Neural cell (in vitro differentiated cells): ENCODE measurements at regions not wholly inside any gene's neighbourhood (a gene's known extent, or its start where the extent isn't known, plus 50 kb on each side); places are given as distances from the start of the nearest gene placed in this dataset.

ENCODE experiments used
- EZH2 ChIP-seq: fragments of 200-600, 300-800 bp; shearing (Covaris generic), sonication (generic); IDR thresholded peaks from 2 replicates; pipeline ENCODE4 v1.6.1; 2014; ENCODE audit warnings: antibody characterized with exemption, low read length, borderline replicate concordance, mild to moderate bottlenecking; ENCODE audit not compliant: insufficient read depth, poor library complexity, severe bottlenecking
- MXI1 ChIP-seq: fragments of 450-650 bp; conservative IDR thresholded peaks from 2 replicates; pipeline ENCODE4 v1.6.1; 2014; ENCODE audit warnings: antibody characterized with exemption, mild to moderate bottlenecking; ENCODE audit not compliant: poor library complexity, severe bottlenecking
- TAF1 ChIP-seq: IDR thresholded peaks from 2 replicates; pipeline ENCODE4 v1.6.1; 2012; ENCODE audit warnings: low read depth
- TF ChIP-seq, protein P1 (sequence below): fragments of 450-650 bp; IDR thresholded peaks from 2 replicates; pipeline ENCODE4 v1.5.1; 2014; ENCODE audit warnings: antibody characterized with exemption, mild to moderate bottlenecking, moderate library complexity; ENCODE audit not compliant: poor library complexity, severe bottlenecking

DNA sequence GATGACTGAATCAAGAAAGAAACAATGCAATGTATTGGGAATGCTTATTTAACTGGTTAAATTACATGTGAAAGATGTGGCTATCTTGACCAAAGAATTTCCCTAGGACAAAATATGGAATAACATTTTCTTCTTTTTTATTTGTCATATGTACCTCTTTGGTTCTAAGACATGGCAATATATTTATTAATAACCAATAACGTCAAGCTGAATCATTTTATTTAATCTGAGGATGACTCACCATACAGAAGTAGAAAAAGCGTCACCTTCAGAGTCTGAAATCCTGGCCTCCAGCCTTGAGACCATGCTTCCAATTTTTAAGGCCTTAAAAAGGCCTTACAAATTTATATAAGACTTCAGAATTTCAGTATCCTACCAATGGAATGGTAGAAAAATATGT is 1464.9 kb downstream of the SUCLG1 start:
- TF ChIP-seq EZH2, result no peak
- no peak for TF ChIP-seq TAF1
- TF ChIP-seq MXI1, result no peak
- TF ChIP-seq, protein P1, sequence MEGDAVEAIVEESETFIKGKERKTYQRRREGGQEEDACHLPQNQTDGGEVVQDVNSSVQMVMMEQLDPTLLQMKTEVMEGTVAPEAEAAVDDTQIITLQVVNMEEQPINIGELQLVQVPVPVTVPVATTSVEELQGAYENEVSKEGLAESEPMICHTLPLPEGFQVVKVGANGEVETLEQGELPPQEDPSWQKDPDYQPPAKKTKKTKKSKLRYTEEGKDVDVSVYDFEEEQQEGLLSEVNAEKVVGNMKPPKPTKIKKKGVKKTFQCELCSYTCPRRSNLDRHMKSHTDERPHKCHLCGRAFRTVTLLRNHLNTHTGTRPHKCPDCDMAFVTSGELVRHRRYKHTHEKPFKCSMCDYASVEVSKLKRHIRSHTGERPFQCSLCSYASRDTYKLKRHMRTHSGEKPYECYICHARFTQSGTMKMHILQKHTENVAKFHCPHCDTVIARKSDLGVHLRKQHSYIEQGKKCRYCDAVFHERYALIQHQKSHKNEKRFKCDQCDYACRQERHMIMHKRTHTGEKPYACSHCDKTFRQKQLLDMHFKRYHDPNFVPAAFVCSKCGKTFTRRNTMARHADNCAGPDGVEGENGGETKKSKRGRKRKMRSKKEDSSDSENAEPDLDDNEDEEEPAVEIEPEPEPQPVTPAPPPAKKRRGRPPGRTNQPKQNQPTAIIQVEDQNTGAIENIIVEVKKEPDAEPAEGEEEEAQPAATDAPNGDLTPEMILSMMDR, result no peak
